Bronchial epithelial cell (primary cell): ENCODE measurements at regions not wholly inside any gene's neighbourhood (a gene's known extent, or its start where the extent isn't known, plus 50 kb on each side); places are given as distances from the start of the nearest gene placed in this dataset.

Experiments
- DNase-seq: peaks from one replicate; pipeline ENCODE4 v3.0.0-alpha.2; 2010; ENCODE audit warnings: low read depth
- FAIRE-seq: peaks from 2 replicates; lab custom pipeline; 2011; peaks lifted over from hg19 to GRCh38; lab: Jason Lieb, UNC
- H3K27me3 ChIP-seq: 2 replicates; pipeline ENCODE4 v1.5.1; 2011; ENCODE audit warnings: low read length; ENCODE audit not compliant: control insufficient read depth, insufficient read depth
- H3K36me3 ChIP-seq: 2 replicates; pipeline ENCODE4 v1.5.1; 2011; ENCODE audit warnings: low read length; ENCODE audit not compliant: control insufficient read depth, insufficient read depth
- H3K4me3 ChIP-seq: 2 replicates; pipeline ENCODE4 v1.5.1; 2011; ENCODE audit warnings: mild to moderate bottlenecking, low read depth, low read length, control low read depth
- TF ChIP-seq, protein P1 (sequence below): IDR thresholded peaks from 2 replicates; pipeline ENCODE4 v1.5.1; 2011; ENCODE audit warnings: mild to moderate bottlenecking, moderate library complexity, low read length, control low read depth, inconsistent platforms; ENCODE audit not compliant: insufficient read depth, severe bottlenecking

DNA sequence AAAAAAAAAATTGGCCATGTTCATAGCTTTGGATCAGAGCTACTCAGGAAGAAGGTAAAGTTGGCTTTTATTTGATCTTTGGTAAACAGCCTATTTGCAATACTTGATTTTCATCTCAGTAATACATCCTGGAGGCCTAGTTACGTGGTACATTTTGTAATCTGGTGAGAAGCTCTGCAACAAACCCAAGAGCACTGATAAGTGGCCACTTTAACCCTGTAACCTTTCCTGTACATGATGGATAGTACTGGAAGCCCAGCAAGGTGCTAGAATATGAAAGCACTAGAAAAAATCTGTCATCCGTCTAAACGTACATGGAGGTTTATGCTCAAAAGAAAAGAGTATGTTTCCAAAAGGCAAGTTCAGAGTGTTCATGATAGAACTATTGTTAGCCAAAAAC lies 88.3 kb upstream of the BMP2K start:
- Histone ChIP-seq H3K4me3 (no peak overlapping the region), H3K36me3 (no peaks in the 10 kb centered on the region), H3K27me3 (no peaks in the 10 kb centered on the region)
- TF ChIP-seq, protein P1, sequence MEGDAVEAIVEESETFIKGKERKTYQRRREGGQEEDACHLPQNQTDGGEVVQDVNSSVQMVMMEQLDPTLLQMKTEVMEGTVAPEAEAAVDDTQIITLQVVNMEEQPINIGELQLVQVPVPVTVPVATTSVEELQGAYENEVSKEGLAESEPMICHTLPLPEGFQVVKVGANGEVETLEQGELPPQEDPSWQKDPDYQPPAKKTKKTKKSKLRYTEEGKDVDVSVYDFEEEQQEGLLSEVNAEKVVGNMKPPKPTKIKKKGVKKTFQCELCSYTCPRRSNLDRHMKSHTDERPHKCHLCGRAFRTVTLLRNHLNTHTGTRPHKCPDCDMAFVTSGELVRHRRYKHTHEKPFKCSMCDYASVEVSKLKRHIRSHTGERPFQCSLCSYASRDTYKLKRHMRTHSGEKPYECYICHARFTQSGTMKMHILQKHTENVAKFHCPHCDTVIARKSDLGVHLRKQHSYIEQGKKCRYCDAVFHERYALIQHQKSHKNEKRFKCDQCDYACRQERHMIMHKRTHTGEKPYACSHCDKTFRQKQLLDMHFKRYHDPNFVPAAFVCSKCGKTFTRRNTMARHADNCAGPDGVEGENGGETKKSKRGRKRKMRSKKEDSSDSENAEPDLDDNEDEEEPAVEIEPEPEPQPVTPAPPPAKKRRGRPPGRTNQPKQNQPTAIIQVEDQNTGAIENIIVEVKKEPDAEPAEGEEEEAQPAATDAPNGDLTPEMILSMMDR: no peak
- FAIRE-seq (no peak), DNase-seq (no peak)

DNA sequence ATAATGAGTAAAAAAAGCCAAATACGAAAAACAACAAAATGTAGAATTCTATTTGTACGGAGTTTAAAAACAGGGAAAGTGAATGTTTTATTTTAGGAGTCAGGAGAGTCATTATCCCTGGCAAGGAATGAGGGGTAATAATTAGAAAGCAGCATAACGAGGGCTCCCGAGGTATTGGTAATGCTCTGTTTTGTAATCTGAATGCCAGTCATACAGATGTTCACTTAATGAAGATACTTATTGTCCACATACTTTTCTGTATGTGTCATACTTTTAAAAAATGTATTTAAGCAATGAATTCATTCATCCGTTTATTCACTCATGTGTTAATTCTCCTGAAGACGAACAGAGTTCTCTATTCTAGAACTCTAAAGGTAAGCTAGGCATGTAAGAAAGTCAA lies 87.8 kb upstream of the BMP2K start:
- DNase-seq (no peak), FAIRE-seq (no peak)
- Histone ChIP-seq H3K36me3 (no peaks in the 10 kb centered on the region), H3K27me3 (no peaks in the 10 kb centered on the region), H3K4me3 (no peak overlapping the region)
- TF ChIP-seq, protein P1: no peak

DNA sequence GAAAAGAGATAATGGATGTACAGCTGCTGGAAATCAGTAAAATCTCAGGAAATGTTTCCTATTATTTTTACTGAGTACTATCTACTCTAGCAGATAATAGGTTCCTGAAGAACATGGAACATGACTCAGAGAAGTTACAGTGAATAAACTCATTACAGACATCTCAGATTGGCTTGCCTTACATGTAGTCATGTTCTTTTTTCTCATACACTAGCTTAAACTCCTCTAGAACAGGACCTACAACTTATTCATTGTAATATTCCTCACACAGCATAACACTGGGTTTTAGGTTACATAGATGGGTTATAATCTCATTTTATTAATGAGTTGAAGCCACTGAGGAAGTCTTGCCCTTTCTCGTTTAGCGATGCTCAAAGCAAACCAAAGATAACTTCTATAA lies 86.9 kb upstream of the BMP2K start:
- no peaks in the 10 kb centered on the region for H3K36me3 ChIP-seq
- TF ChIP-seq, protein P1: no peak
- peak; percentile 25 for DNase-seq

DNA sequence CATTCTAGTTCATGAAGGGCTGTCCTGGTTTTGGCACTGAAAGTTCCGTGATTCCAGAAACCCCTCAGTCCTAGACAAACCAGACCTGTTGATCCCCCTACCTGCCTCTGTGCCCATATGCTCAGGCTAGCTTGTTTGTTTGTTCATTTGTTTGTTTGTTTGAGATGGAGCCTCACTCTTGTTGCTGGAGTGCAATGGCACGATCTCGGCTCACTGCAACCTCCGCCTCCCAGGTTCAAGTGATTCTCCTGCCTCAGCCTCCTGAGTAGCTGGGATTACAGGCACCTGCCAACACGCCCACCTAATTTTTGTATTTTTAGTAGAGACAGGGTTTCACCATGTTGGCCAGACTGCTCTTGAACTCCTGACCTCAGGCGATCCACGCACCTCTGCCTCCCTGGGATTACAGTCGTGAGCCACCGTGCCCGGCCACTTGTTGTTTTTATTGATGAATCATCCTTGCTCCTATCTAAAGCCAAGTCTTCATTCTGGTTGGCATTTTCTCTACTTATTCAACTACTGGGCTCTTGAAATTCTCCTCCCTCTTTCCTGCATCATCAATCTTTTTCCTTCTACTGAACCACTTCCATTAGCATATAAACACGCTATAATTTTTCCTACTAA lies 86.3 kb upstream of the BMP2K start:
- H3K36me3 ChIP-seq: no peaks in the 10 kb centered on the region
- DNase-seq (no peak), FAIRE-seq (no peak)
- H3K4me3 ChIP-seq: no peak overlapping the region
- TF ChIP-seq, protein P1: no peak
- H3K27me3 ChIP-seq: no peaks in the 10 kb centered on the region

More for the DNA sequence above, 86.9 kb upstream of the BMP2K start:
- FAIRE-seq: no peak
- Histone ChIP-seq H3K4me3 (no peak overlapping the region), H3K27me3 (no peaks in the 10 kb centered on the region)

DNA sequence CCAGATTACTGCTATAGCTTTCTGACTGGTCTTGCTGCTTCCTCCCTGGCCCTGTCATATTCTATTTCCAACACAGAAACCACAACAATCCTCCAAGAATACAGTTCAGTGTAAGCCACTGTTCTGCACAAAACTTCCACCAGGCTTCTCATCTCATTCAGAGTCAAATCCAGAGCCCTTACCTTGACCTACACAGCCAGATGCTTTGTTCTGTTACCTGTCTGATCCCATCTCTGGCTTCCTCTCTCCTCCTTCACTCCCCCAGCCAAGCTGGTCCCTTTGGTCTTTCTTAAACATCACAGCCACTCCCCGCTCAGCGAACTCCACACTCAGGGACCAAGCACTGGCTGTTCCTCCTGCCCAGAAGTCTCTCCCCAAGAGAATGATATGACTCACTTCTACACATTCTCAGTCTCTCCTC lies 84.8 kb upstream of the BMP2K start:
- no peaks in the 10 kb centered on the region for H3K36me3 ChIP-seq
- DNase-seq: no peak
- no peaks in the 10 kb centered on the region for H3K27me3 ChIP-seq
- TF ChIP-seq, protein P1: no peak
- no peak for FAIRE-seq
- H3K4me3 ChIP-seq: no peak overlapping the region
